OCI-LY3 (cell line): ENCODE measurements at regions not wholly inside any gene's neighbourhood (a gene's known extent, or its start where the extent isn't known, plus 50 kb on each side); places are given as distances from the start of the nearest gene placed in this dataset.
A peak's percentile ranks its signal among the peaks of the same experiment; 100 is the strongest.

Experiments
- H2AFZ ChIP-seq: fragments of 200-600, 300-600 bp; shearing (Covaris generic); 2 replicates; pipeline ENCODE4 v1.6.0; 2014; ENCODE audit warnings: antibody characterized with exemption, low read depth, low read length
- H3K27ac ChIP-seq: fragments of 200-600, 300-600 bp; sonication (generic); 2 replicates; pipeline ENCODE4 v1.5.1; 2014; ENCODE audit warnings: mild to moderate bottlenecking, low read length, moderate library complexity, mixed read lengths
- H3K27me3 ChIP-seq: fragments of 200-600, 300-600 bp; sonication (generic); 2 replicates; pipeline ENCODE4 v1.6.1; 2014; ENCODE audit warnings: low read depth, low read length, mixed read lengths
- H3K36me3 ChIP-seq: fragments of 200-600, 300-600 bp; sonication (generic); replicated peaks from 2 replicates; pipeline ENCODE3; 2014; ENCODE audit warnings: low read depth, low read length, mixed read lengths
- H3K4me1 ChIP-seq: fragments of 300-600, 200-600 bp; sonication (generic); 2 replicates; pipeline ENCODE4 v1.6.1; 2014; ENCODE audit warnings: low read length, mixed read lengths
- H3K4me2 ChIP-seq: fragments of 200-600, 300-600 bp; sonication (generic); 2 replicates; pipeline ENCODE4 v1.6.1; 2014; ENCODE audit warnings: low read length, mixed read lengths
- H3K4me3 ChIP-seq: fragments of 300-600, 200-600 bp; sonication (generic); 2 replicates; pipeline ENCODE4 v1.5.1; 2014; ENCODE audit warnings: antibody characterized with exemption, mild to moderate bottlenecking, low read length, moderate library complexity
- H3K79me2 ChIP-seq: fragments of 300-600, 200-600 bp; shearing (Covaris generic); 2 replicates; pipeline ENCODE4 v1.6.1; 2014; ENCODE audit warnings: mild to moderate bottlenecking, low read length, mixed read lengths
- H3K9ac ChIP-seq: fragments of 300-600, 200-600 bp; shearing (Covaris generic); 2 replicates; pipeline ENCODE4 v1.6.0; 2014; ENCODE audit warnings: mild to moderate bottlenecking, low read length, moderate library complexity
- H3K9me3 ChIP-seq: fragments of 200-600, 300-600 bp; shearing (Covaris generic); 2 replicates; pipeline ENCODE4 v1.6.1; 2014; ENCODE audit warnings: low read length, mixed read lengths; ENCODE audit not compliant: insufficient read depth
- H4K20me1 ChIP-seq: fragments of 200-600, 300-600 bp; sonication (generic); 2 replicates; pipeline ENCODE4 v1.6.1; 2016; ENCODE audit warnings: low read length, mixed read lengths; ENCODE audit not compliant: insufficient read depth
- EZH2phosphoT487 ChIP-seq: fragments of 200-600 bp; shearing (Covaris generic); IDR thresholded peaks from 2 replicates; pipeline ENCODE4 v1.6.1; 2018; ENCODE audit warnings: antibody characterized with exemption, mixed run types, low read depth
- TF ChIP-seq, protein P1 (sequence below): fragments of 200-600, 300-600 bp; sonication (generic); IDR thresholded peaks from 2 replicates; pipeline ENCODE4 v1.5.1; 2014; ENCODE audit warnings: antibody characterized with exemption, low read length, low read depth

DNA sequence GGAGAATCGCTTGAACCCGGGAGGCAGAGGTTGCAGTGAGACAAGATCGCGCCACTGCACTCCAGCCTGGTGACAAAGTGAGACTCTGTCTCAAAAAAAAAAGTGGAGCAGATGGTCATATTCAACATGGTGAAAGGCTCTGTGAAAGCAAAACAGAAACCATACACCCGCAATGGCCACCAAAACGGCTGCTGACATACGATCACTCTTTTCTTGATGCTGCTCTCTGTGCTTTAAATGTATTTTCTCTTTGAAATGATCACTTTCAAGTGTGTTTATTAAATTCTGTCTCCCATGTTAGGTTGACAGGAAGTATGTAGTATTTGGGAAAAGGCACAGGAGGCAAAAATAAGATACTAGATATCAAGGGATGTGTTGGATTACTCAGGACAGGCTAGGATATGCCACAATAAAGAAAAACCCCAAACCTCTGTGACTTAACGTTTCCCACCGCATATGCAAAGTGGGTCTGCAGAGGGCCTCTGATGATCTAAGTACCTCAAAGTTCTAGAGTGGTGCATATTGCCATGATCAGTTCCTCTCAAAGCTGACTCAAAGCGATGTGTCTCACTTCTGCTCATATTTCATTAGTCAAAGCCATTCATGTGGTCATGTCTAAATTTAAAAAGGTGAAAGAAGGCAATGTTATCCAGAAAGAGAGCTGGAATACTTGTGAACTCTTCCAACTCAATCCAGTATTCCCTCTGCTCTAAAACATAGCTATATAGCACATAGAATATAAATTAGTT is 155.1 kb upstream of the SOX4 start:
- Histone ChIP-seq H4K20me1 (no peaks in the 10 kb centered on the region), H3K27ac (peak overlapping the region; percentile 100), H3K4me2 (peak overlapping the region; percentile 91), H3K27me3 (no peaks in the 10 kb centered on the region), H3K36me3 (peaks cover 9% of the 10 kb centered on the region), H3K9me3 (no peaks in the 10 kb centered on the region), H3K4me3 (peak overlapping the region; percentile 77), H3K4me1 (peaks cover 59% of the 10 kb centered on the region), H3K79me2 (no peaks in the 10 kb centered on the region), H3K9ac (peak overlapping the region; percentile 84), H2AFZ (peak overlapping the region; percentile 52; the same call in 1 of the 2 replicates)
- TF ChIP-seq, protein P1, sequence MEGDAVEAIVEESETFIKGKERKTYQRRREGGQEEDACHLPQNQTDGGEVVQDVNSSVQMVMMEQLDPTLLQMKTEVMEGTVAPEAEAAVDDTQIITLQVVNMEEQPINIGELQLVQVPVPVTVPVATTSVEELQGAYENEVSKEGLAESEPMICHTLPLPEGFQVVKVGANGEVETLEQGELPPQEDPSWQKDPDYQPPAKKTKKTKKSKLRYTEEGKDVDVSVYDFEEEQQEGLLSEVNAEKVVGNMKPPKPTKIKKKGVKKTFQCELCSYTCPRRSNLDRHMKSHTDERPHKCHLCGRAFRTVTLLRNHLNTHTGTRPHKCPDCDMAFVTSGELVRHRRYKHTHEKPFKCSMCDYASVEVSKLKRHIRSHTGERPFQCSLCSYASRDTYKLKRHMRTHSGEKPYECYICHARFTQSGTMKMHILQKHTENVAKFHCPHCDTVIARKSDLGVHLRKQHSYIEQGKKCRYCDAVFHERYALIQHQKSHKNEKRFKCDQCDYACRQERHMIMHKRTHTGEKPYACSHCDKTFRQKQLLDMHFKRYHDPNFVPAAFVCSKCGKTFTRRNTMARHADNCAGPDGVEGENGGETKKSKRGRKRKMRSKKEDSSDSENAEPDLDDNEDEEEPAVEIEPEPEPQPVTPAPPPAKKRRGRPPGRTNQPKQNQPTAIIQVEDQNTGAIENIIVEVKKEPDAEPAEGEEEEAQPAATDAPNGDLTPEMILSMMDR = no peak
- peak; percentile 82; the same call in 1 of the 2 replicates for TF ChIP-seq EZH2phosphoT487

GRCh38 chr6:21438986-21439352 is 154.6 kb upstream of the SOX4 start:
- TF ChIP-seq, protein P1 = no peak
- TF ChIP-seq EZH2phosphoT487 = no peak
- H4K20me1 ChIP-seq = no peaks in the 10 kb centered on the region
- H3K36me3 ChIP-seq = peaks cover 9% of the 10 kb centered on the region
- H2AFZ ChIP-seq = no peak overlapping the region
- peak overlapping the region; percentile 60 for H3K4me3 ChIP-seq
- peak overlapping the region; percentile 81 for H3K4me2 ChIP-seq
- H3K27ac ChIP-seq = peak overlapping the region; percentile 100
- no peaks in the 10 kb centered on the region for H3K9me3 ChIP-seq
- no peaks in the 10 kb centered on the region for H3K27me3 ChIP-seq
- peak overlapping the region; percentile 73 for H3K9ac ChIP-seq
- no peaks in the 10 kb centered on the region for H3K79me2 ChIP-seq
- peaks cover 59% of the 10 kb centered on the region for H3K4me1 ChIP-seq

DNA sequence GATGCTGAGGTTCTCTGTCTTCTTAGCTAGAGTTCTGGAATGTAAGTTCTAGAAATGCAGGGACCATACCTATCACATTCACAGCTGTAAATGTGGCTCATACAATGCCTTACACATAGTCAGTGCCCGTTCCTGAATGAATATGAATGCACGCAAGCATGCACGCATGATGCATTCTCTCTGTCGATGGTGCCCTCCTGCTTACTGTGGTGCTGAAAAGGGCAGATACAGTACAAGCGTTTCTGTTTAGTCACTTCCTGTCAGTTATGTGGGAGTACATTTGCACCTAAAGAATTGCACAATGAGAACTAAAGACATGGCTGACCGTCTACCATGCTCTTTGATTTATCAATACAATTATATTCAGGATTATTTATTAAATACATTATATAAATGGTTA is 152.2 kb upstream of the SOX4 start:
- Histone ChIP-seq H3K36me3 (peaks cover 3% of the 10 kb centered on the region), H2AFZ (no peak overlapping the region), H3K4me2 (no peak overlapping the region), H4K20me1 (no peaks in the 10 kb centered on the region), H3K27me3 (no peaks in the 10 kb centered on the region), H3K4me1 (peaks cover 39% of the 10 kb centered on the region), H3K4me3 (no peak overlapping the region), H3K9me3 (no peaks in the 10 kb centered on the region), H3K79me2 (no peaks in the 10 kb centered on the region), H3K9ac (no peak overlapping the region), H3K27ac (no peak overlapping the region)
- no peak for TF ChIP-seq EZH2phosphoT487
- TF ChIP-seq, protein P1 = no peak

DNA sequence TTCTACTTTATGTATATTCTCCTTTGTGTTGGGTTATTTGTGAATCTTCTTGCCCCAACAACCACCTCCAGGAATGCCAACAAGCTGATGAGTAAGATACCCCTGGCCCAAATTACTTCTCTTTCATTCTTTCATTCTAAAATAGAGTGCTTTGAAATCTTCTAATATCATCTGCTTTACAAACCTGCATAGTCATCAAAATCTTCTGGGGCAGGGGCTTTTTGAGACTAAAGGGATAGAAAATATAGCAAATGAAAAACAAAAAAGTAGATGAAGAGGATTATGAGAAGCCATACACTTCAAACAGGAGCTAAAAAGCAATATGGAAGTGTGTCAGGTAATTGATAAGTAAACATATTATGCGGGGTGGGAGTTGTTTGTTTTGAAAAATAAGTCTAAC is 150.7 kb upstream of the SOX4 start:
- Histone ChIP-seq H3K9ac (no peak overlapping the region), H3K27me3 (no peaks in the 10 kb centered on the region), H2AFZ (no peak overlapping the region), H3K36me3 (no peaks in the 10 kb centered on the region), H3K4me3 (no peak overlapping the region), H3K4me1 (peaks cover 24% of the 10 kb centered on the region), H3K9me3 (no peaks in the 10 kb centered on the region), H3K79me2 (no peaks in the 10 kb centered on the region), H4K20me1 (no peaks in the 10 kb centered on the region), H3K27ac (no peak overlapping the region), H3K4me2 (no peak overlapping the region)
- TF ChIP-seq EZH2phosphoT487 = no peak
- TF ChIP-seq, protein P1 = no peak
